T-helper 22 cell (primary cell): ENCODE measurements at regions not wholly inside any gene's neighbourhood (a gene's known extent, or its start where the extent isn't known, plus 50 kb on each side); places are given as distances from the start of the nearest gene placed in this dataset.

Source experiments
- DNase-seq: peaks from one replicate; pipeline ENCODE4 v3.0.0-alpha.2; 2020; ENCODE audit warnings: low read depth

- DNase-seq: no peak
Observed at GRCh38 chr3:182214416-182214815, 502.7 kb downstream of the SOX2 start.

DNA sequence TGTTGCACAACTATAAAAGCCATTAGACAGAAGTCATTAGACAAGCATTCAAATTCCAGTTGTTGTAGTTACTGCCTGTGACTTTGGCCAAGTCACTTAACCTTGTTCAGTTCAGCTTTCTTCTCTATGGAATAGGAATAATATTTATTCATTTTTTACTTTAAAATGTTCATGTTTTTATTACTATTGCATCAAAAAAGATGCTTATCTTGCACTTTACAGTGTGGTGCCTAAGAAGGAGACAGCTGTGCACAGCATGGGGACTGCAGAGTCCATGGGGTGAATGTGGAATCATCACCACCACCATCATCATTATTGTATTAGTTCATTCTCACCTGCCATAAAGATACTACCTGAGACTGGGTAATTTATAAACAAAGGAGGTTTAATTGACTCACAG is 504.2 kb downstream of the SOX2 start:
- DNase-seq: no peak

- DNase-seq: no peak
Observed at GRCh38 chr3:182216311-182216970, 504.7 kb downstream of the SOX2 start.

GRCh38 chr3:182220013-182220412 is 508.3 kb downstream of the SOX2 start:
- DNase-seq: no peak

DNA sequence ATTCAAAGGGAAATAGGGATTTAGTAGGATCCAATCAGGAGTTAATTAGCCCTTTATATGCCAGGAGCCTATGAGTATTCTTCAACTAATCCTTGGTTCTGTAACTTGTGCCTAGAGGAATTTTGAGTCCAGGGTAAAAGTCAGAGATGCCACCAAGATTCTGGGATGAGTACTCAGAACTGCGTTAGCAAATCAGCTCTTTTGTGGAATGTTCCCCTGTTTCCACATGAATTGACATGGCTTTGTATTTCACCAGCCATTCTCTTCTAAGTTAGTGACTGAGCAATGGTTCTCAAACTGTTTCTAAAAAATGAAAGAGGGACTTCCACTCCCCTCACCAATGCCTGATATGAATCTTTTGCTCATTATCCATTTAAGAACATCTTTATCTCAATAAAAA is 508.7 kb downstream of the SOX2 start:
- no peak for DNase-seq

GRCh38 chr3:182226995-182227394 is 515.3 kb downstream of the SOX2 start:
- no peak for DNase-seq

- DNase-seq: no peak
Observed at GRCh38 chr3:182233405-182233804, 521.7 kb downstream of the SOX2 start.

- no peak for DNase-seq
Observed at GRCh38 chr3:182233957-182234356, 522.2 kb downstream of the SOX2 start.

- no peak for DNase-seq
Observed at GRCh38 chr3:182234881-182235280, 523.2 kb downstream of the SOX2 start.

DNA sequence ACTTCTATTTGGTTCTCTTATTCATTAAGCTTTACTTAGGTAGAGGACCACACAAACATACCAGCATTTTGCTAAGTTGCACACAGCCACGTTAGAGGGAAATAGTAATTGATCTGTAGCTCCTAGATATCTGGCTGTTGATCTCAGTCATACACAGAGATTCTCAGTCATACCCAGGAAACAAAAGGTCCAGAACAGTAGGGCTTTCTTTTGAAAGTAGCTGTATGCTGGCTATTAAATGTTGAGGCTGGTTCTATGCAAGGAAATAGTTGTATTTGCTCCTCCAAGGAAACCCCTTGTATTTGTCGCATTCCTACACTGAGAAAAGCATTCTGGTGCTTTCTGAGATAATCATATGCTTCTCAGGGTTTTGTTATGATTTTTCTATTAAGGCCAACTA is 523.8 kb downstream of the SOX2 start:
- DNase-seq: no peak

DNA sequence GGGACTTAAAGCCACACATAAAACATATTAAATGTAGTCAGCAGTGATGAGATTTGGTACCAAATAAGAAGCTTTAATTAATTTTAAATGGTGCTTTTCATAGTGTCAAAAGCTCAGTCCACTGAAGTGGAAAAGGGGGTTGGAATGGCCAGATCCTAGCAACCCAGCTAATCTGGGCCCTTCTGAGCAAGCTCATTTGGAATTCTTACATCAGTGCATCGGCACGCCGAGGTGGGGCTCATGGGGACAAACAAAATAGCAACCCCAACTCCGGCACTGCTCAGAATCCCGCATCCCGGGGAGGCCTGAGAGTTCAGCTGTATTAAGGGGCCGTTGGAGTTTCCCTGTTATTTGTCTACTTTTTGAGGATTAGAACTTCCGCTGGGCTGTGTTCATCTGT is 526.4 kb downstream of the SOX2 start:
- no peak for DNase-seq

DNA sequence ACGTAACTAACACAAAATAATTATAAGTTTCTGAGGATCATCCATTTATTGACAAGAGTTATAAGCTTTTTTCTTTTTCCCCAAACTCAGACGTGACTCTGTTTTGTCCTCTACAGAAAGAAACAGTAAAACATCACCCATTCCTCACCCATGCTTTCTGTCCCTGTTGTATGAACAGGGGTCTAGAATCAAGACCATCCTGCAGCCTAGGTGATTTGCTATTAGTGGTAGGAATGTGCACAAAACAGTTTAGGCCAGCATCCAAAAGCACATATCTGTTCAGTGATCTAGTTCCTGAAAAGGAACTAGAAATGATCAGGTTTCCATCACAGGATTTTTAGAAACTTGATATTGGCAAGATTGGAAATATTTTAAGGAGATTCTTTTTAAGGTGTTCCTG is 527.6 kb downstream of the SOX2 start:
- no peak for DNase-seq

GRCh38 chr3:182240474-182240873 is 528.7 kb downstream of the SOX2 start:
- DNase-seq: no peak

DNA sequence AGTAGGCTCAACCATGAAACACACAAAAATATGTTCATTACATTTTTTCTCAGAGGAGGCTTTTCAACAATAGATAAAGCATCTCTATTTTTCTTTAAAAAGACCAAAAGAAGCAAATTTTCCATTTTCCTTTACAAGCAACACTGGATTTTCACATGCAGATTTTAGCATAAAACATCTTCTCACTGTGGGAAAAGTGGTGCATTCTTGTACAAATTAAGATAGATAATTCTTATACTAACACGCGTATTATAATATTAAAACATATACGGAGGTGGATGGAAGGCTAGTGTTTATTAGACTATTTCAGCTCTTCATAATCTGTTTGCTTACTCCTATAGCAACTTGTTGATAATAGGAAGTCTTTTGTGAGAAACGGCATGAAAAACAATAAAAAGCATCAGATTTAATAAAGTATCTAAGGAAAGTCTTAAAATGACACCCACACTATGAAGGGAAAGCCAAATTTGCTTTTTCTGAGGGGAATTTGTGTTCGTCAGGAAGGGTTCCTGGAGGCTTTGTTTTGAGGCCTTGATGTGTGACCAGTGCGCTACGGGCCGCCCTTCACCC is 529.6 kb downstream of the SOX2 start:
- DNase-seq: no peak

DNA sequence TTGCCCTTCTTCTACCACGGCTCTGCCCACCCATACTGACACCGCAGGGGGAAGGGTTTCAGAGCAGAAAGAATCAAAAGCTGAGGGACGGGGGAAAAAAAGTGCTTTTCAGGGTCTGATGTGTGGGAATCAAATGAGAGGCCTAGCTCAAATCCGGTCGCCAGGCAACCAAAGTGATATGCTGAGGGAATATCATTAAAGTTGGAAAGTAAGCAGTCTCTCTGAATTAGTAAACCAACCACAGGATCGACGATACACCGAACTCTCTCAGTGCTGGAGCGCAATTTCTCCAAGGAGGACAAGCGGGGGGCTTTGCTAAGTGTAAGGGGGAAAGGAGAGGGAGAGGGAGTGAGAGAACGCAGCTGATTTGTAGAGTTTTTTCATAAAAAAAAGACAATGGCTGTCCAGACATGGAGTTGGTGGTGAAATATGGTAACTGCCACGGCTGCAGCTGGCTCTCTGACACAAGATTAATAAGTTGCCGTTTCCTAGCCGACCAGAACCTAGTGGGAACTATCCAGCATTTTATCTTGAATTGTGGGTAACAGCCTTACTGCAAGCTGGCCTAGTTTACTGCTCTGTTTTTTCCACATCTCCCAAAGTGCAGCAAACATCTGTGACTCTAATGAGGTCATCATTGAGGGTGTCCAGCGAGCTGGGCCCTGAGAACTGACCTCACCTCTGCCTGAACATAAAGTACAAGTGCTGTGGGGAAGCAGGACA is 530.2 kb downstream of the SOX2 start:
- no peak for DNase-seq

DNA sequence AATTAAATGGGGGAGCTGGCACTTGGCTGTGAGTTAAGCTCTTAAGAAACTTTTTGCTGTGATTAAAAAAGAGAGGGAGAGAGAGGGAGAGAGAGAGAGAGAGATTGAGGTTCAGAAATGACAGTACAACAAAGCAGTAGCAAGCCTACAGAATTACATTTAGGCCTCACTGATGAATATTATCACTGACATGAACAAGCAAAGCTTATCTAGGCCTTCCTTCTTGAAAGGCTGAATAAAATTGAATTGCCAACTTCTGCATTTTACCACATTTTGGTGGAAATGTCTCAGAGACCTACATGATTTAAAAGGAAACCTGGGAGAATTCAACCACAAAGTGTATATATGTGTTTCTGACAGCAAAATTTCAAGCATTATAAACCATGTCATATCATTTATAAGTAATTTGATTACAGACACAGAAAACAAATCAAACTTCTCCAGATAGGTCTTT is 530.8 kb downstream of the SOX2 start:
- DNase-seq: no peak

DNA sequence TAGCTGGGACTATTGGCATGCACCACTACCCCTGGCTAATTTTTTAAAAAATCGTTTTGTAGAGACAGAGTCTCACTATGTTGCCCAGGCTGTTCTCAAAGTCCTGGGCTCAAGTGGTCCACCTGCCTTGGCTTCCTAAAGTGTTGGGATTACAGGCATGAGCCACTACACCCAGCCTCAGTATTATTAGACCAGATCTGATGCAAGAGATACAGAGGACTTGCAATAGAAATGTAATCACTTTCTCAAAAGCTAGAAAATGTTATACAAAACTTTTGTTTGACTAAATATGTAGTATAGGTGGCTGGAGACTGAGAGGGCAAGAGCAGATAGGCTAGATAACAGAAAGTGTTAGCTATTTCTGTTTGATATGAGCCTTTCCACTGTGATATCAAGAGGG is 531.9 kb downstream of the SOX2 start:
- DNase-seq: no peak

DNA sequence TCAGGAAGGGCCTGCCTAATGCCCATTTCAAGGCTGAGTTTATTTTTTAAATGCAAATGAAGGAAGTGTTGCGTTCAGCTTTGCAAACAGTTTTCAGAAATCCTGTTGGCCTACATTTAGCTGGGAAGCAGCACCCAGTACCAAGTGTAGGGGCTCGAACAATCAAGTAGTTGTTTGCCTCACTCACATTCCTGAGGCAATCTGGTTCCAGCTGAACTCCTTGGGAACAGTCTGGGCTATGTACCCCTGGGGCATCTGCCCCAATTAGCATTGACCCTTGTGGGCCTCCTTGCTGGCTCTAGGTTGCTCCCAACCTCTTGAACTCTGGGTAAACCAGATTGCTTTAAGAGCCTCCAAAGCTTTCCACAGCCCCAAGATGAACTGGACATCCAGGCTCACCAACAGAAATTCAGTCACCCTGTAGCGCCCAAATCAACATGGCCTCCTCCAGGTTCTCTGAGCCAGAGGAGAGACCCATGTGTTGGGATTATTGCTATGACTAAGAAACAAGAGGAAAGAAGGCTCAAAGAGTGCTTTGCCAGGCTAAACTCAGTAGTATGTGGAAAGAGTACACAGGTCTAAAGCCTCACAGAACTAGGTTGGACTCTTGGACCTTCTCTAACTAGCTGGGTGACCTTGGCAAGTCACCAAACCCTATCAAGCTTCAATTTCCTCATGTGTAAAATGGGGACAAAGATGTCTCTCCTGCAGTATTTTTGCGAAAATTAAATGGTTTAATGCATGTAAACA is 532.7 kb downstream of the SOX2 start:
- DNase-seq: no peak

DNA sequence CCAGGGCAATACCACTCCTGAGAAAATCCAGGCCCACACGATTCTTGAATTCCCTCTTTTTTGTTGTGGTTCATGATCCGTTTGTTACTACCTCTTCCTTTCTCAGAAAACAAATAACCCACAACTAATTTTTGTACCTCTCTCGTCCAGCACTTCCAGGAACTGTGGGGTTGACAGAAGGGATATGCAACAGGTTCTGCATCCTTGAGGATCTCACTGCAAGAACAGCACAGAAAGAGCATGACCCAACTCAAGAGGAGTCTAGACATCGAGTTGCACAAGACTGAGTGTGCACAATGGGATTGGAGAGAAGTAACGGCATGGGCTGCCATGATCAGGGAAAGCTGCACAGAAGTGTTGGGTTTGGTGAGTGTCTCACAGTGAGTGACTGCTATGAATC is 533.3 kb downstream of the SOX2 start:
- no peak for DNase-seq

- DNase-seq: no peak
Observed at GRCh38 chr3:182246870-182247269, 535.1 kb downstream of the SOX2 start.

DNA sequence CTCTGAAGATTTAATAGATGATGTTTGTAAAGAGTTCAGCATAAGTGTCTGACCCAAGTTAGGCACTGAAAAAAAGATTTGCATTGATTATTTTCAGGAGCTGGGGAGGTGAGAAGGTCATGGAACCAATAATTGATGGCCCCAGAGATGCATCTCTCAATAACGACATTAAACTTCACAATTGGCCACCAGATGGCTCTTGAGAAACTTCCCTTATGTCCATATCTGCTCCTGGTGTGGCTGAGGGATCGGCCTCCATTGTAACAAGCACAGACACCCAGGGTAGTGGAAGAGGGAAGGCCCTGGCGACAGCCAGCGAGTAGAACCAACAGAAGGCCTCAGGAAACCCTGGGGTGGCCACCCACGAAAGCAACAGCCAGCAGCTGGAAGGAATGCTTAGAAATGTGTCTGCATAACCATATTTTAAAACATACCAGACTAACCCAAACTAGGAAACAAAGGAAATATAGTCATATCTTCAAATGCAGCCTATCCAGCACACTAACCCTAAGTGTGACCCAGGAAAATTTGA is 536.7 kb downstream of the SOX2 start:
- DNase-seq: no peak

GRCh38 chr3:182252802-182253201 is 540.5 kb upstream of the ATP11B start:
- DNase-seq: no peak

- no peak for DNase-seq
Observed at GRCh38 chr3:182255158-182255557, 538.1 kb upstream of the ATP11B start.
